GM23338 (cell line): ENCODE measurements at regions not wholly inside any gene's neighbourhood (a gene's known extent, or its start where the extent isn't known, plus 50 kb on each side); places are given as distances from the start of the nearest gene placed in this dataset.

Experiments used
- CREB1 ChIP-seq: fragments of 250-450 bp; sonication (Bioruptor Pico); IDR thresholded peaks from 2 replicates; pipeline ENCODE4 v1.5.0; 2020; ENCODE audit warnings: low read depth, mild to moderate bottlenecking, moderate library complexity
- ETS1 ChIP-seq: IDR thresholded peaks from 2 replicates; pipeline ENCODE4 v1.6.1; 2016; ENCODE audit warnings: antibody characterized with exemption
- EZH2 ChIP-seq: fragments of 200-600 bp; sonication (generic); IDR thresholded peaks from one replicate; pipeline ENCODE4 v1.8.0; 2017; ENCODE audit warnings: antibody characterized with exemption, mild to moderate bottlenecking, low read depth; ENCODE audit not compliant: unreplicated experiment
- NANOG ChIP-seq: IDR thresholded peaks from 2 replicates; pipeline ENCODE4 v1.6.1; 2016; ENCODE audit warnings: antibody characterized with exemption, borderline replicate concordance
- POLR2AphosphoS5 ChIP-seq: IDR thresholded peaks from 2 replicates; pipeline ENCODE4 v1.6.1; 2016; ENCODE audit warnings: antibody characterized with exemption, low read depth
- TF ChIP-seq, protein P1 (sequence below), 2 experiments: fragments of 200-600 bp in 1 of 2; sonication (generic) in 1 of 2; conservative IDR thresholded peaks; 2 replicates each; pipeline versions ENCODE4 v1.5.1 to v1.6.1; 2016 to 2017; ENCODE audit warnings: antibody characterized with exemption in 2 of 2, low read depth in 2 of 2, mild to moderate bottlenecking in 2 of 2, moderate library complexity in 1 of 2
- TF ChIP-seq, protein P2 (sequence below): IDR thresholded peaks from one replicate; pipeline ENCODE4 v1.6.1; 2018; ENCODE audit warnings: antibody characterized with exemption; ENCODE audit not compliant: unreplicated experiment

- TF ChIP-seq, protein P1, sequence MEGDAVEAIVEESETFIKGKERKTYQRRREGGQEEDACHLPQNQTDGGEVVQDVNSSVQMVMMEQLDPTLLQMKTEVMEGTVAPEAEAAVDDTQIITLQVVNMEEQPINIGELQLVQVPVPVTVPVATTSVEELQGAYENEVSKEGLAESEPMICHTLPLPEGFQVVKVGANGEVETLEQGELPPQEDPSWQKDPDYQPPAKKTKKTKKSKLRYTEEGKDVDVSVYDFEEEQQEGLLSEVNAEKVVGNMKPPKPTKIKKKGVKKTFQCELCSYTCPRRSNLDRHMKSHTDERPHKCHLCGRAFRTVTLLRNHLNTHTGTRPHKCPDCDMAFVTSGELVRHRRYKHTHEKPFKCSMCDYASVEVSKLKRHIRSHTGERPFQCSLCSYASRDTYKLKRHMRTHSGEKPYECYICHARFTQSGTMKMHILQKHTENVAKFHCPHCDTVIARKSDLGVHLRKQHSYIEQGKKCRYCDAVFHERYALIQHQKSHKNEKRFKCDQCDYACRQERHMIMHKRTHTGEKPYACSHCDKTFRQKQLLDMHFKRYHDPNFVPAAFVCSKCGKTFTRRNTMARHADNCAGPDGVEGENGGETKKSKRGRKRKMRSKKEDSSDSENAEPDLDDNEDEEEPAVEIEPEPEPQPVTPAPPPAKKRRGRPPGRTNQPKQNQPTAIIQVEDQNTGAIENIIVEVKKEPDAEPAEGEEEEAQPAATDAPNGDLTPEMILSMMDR (conservative IDR thresholded peaks at IDR 0.05; ENCODE audit: low read depth in 2 of 2), result no peak
- TF ChIP-seq CREB1 (CRISPR knock-in tag), result no peak
- TF ChIP-seq EZH2, result no peak
- TF ChIP-seq NANOG, result no peak
- TF ChIP-seq POLR2AphosphoS5, result no peak
- TF ChIP-seq ETS1, result no peak
- TF ChIP-seq, protein P2, sequence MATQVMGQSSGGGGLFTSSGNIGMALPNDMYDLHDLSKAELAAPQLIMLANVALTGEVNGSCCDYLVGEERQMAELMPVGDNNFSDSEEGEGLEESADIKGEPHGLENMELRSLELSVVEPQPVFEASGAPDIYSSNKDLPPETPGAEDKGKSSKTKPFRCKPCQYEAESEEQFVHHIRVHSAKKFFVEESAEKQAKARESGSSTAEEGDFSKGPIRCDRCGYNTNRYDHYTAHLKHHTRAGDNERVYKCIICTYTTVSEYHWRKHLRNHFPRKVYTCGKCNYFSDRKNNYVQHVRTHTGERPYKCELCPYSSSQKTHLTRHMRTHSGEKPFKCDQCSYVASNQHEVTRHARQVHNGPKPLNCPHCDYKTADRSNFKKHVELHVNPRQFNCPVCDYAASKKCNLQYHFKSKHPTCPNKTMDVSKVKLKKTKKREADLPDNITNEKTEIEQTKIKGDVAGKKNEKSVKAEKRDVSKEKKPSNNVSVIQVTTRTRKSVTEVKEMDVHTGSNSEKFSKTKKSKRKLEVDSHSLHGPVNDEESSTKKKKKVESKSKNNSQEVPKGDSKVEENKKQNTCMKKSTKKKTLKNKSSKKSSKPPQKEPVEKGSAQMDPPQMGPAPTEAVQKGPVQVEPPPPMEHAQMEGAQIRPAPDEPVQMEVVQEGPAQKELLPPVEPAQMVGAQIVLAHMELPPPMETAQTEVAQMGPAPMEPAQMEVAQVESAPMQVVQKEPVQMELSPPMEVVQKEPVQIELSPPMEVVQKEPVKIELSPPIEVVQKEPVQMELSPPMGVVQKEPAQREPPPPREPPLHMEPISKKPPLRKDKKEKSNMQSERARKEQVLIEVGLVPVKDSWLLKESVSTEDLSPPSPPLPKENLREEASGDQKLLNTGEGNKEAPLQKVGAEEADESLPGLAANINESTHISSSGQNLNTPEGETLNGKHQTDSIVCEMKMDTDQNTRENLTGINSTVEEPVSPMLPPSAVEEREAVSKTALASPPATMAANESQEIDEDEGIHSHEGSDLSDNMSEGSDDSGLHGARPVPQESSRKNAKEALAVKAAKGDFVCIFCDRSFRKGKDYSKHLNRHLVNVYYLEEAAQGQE, result no peak
Observed at GRCh38 chr12:76692846-76693245, 71.1 kb upstream of the ZDHHC17 start.
